ENCODE measurements at regions not wholly inside any gene's neighbourhood (a gene's known extent, or its start where the extent isn't known, plus 50 kb on each side); places are given as distances from the start of the nearest gene placed in this dataset.

GRCh38 chr2:765369-765768, 88.2 kb upstream of the TMEM18 start:
- Histone ChIP-seq H3K4me1 (ENCODE audit: insufficient read depth) (no peaks in the 10 kb centered on the region), H3K9me3 (ENCODE audit: low read depth) (no peaks in the 10 kb centered on the region), H3K36me3 (replicated peaks; ENCODE audit: insufficient read depth, low read depth) (no peaks in the 10 kb centered on the region), H4K20me1 (ENCODE audit: insufficient read depth, poor library complexity, severe bottlenecking) (no peaks in the 10 kb centered on the region), H3K27me3 (no peaks in the 10 kb centered on the region), H3K4me2 (no peak overlapping the region), H3K27ac (no peak overlapping the region), H3K9me2 (replicated peaks; ENCODE audit: insufficient read depth) (no peaks in the 10 kb centered on the region), H3K4me3 (no peak overlapping the region), H2AFZ (no peak overlapping the region), H3K79me2 (no peaks in the 10 kb centered on the region)
- no peak for TF ChIP-seq EZH2phosphoT487 (IDR thresholded peaks at IDR 0.05; ENCODE audit: low read depth, severe bottlenecking, unreplicated experiment)
- DNase-seq (ENCODE audit: low spot score), result no peak
- WGBS (ENCODE audit: low lambda C conversion rate, missing lambda C conversion rate), result 98% methylated on average over 6 of the region's 6 CpGs

- Histone ChIP-seq H3K9me3 (ENCODE audit: low read depth) (no peaks in the 10 kb centered on the region), H3K4me2 (no peak overlapping the region), H3K79me2 (no peaks in the 10 kb centered on the region), H3K36me3 (replicated peaks; ENCODE audit: insufficient read depth, low read depth) (no peaks in the 10 kb centered on the region), H3K4me3 (no peak overlapping the region), H3K4me1 (ENCODE audit: insufficient read depth) (no peaks in the 10 kb centered on the region), H2AFZ (no peak overlapping the region), H3K9me2 (replicated peaks; ENCODE audit: insufficient read depth) (no peaks in the 10 kb centered on the region), H3K27ac (no peak overlapping the region), H3K27me3 (no peaks in the 10 kb centered on the region), H4K20me1 (ENCODE audit: insufficient read depth, poor library complexity, severe bottlenecking) (no peaks in the 10 kb centered on the region)
- 70% methylated on average over 16 of the region's 16 CpGs for WGBS (ENCODE audit: low lambda C conversion rate, missing lambda C conversion rate)
- TF ChIP-seq CTCF (IDR thresholded peaks at IDR 0.05; ENCODE audit: poor library complexity), result no peak
- TF ChIP-seq EZH2phosphoT487 (IDR thresholded peaks at IDR 0.05; ENCODE audit: low read depth, severe bottlenecking, unreplicated experiment), result no peak
- no peak for TF ChIP-seq EZH2 (IDR thresholded peaks at IDR 0.05; ENCODE audit: borderline replicate concordance)
- DNase-seq (ENCODE audit: low spot score), result no peak
Observed at GRCh38 chr2:763766-764525, 86.7 kb upstream of the TMEM18 start.

- H3K4me1 ChIP-seq (ENCODE audit: insufficient read depth), result no peaks in the 10 kb centered on the region
- no peaks in the 10 kb centered on the region for H3K9me2 ChIP-seq (replicated peaks; ENCODE audit: insufficient read depth)
- no peak overlapping the region for H3K27ac ChIP-seq
- H2AFZ ChIP-seq, result no peak overlapping the region
- TF ChIP-seq EZH2phosphoT487 (IDR thresholded peaks at IDR 0.05; ENCODE audit: low read depth, severe bottlenecking, unreplicated experiment) (no peak), CTCF (IDR thresholded peaks at IDR 0.05; ENCODE audit: poor library complexity) (no peak), EZH2 (IDR thresholded peaks at IDR 0.05; ENCODE audit: borderline replicate concordance) (no peak)
- WGBS (ENCODE audit: low lambda C conversion rate, missing lambda C conversion rate), result 72% methylated on average over 4 of the region's 4 CpGs
- H3K4me2 ChIP-seq, result no peak overlapping the region
- no peak for DNase-seq (ENCODE audit: low spot score)
- no peaks in the 10 kb centered on the region for H3K27me3 ChIP-seq
- no peaks in the 10 kb centered on the region for H3K9me3 ChIP-seq (ENCODE audit: low read depth)
- no peaks in the 10 kb centered on the region for H4K20me1 ChIP-seq (ENCODE audit: insufficient read depth, poor library complexity, severe bottlenecking)
- no peaks in the 10 kb centered on the region for H3K79me2 ChIP-seq
- H3K4me3 ChIP-seq, result no peak overlapping the region
- no peaks in the 10 kb centered on the region for H3K36me3 ChIP-seq (replicated peaks; ENCODE audit: insufficient read depth, low read depth)
Observed at GRCh38 chr2:762646-763045, 85.4 kb upstream of the TMEM18 start.

- Histone ChIP-seq H3K27ac (no peak overlapping the region), H3K27me3 (no peaks in the 10 kb centered on the region), H3K79me2 (no peaks in the 10 kb centered on the region), H3K4me2 (no peak overlapping the region), H3K9me2 (replicated peaks; ENCODE audit: insufficient read depth) (no peaks in the 10 kb centered on the region), H4K20me1 (ENCODE audit: insufficient read depth, poor library complexity, severe bottlenecking) (no peaks in the 10 kb centered on the region), H3K4me3 (no peak overlapping the region), H3K4me1 (ENCODE audit: insufficient read depth) (no peaks in the 10 kb centered on the region), H3K36me3 (replicated peaks; ENCODE audit: insufficient read depth, low read depth) (no peaks in the 10 kb centered on the region), H3K9me3 (ENCODE audit: low read depth) (no peaks in the 10 kb centered on the region), H2AFZ (no peak overlapping the region)
- WGBS (ENCODE audit: low lambda C conversion rate, missing lambda C conversion rate), result 70% methylated on average over 6 of the region's 6 CpGs
- no peak for DNase-seq (ENCODE audit: low spot score)
- no peak for TF ChIP-seq EZH2phosphoT487 (IDR thresholded peaks at IDR 0.05; ENCODE audit: low read depth, severe bottlenecking, unreplicated experiment)
- no peak for TF ChIP-seq CTCF (IDR thresholded peaks at IDR 0.05; ENCODE audit: poor library complexity)
- TF ChIP-seq EZH2 (IDR thresholded peaks at IDR 0.05; ENCODE audit: borderline replicate concordance), result no peak
Observed at GRCh38 chr2:761384-761783, 84.2 kb upstream of the TMEM18 start.

Measured in hepatocyte (in vitro differentiated cells).